ENCODE measurements at regions not wholly inside any gene's neighbourhood (a gene's known extent, or its start where the extent isn't known, plus 50 kb on each side); places are given as distances from the start of the nearest gene placed in this dataset.

GRCh38 chr5:136750224-136750862, 385.0 kb upstream of the TRPC7 start:
- no peak for TF ChIP-seq CTCF (IDR thresholded peaks at IDR 0.05)
- TF ChIP-seq EZH2 (IDR thresholded peaks at IDR 0.05; ENCODE audit: borderline replicate concordance, insufficient read depth, low read depth, low read length, poor library complexity, severe bottlenecking), result no peak
